Neural progenitor cell (in vitro differentiated cells): ENCODE measurements at regions not wholly inside any gene's neighbourhood (a gene's known extent, or its start where the extent isn't known, plus 50 kb on each side); places are given as distances from the start of the nearest gene placed in this dataset.
"Not testable (repeated sequence)": the region's sequence is repeated elsewhere in the genome, so short reads cannot be mapped to it uniquely, and the experiment has no call there.

Experiments
- DNase-seq: peaks from one replicate; pipeline ENCODE4 v3.0.0-alpha.2; 2016; ENCODE audit warnings: low spot score
- H2AFZ ChIP-seq: fragments of 200-600 bp; sonication (generic); replicated peaks from 2 replicates; pipeline ENCODE4 v1.6.1; 2016; ENCODE audit warnings: antibody characterized with exemption
- H3F3A ChIP-seq: fragments of 200-600 bp; sonication (generic); 2 replicates; pipeline ENCODE4 v1.6.1; 2016; ENCODE audit warnings: antibody characterized with exemption, low read depth
- H3K27ac ChIP-seq: fragments of 200-600 bp; sonication (generic); 2 replicates; pipeline ENCODE4 v1.5.1; 2016; ENCODE audit warnings: mild to moderate bottlenecking
- H3K27me3 ChIP-seq: fragments of 200-600 bp; sonication (generic); 2 replicates; pipeline ENCODE4 v1.6.1; 2016; ENCODE audit warnings: mild to moderate bottlenecking, moderate library complexity
- H3K36me3 ChIP-seq: fragments of 200-600 bp; sonication (generic); 2 replicates; pipeline ENCODE4 v1.5.1; 2016
- H3K4me1 ChIP-seq: fragments of 200-600 bp; sonication (generic); 2 replicates; pipeline ENCODE4 v1.6.1; 2016; ENCODE audit warnings: mixed run types
- H3K4me2 ChIP-seq: fragments of 200-600 bp; sonication (generic); 2 replicates; pipeline ENCODE4 v1.6.1; 2016
- H3K4me3 ChIP-seq: fragments of 200-600 bp; sonication (generic); 2 replicates; pipeline ENCODE4 v1.5.1; 2016
- H3K79me2 ChIP-seq: fragments of 200-600 bp; sonication (generic); 2 replicates; pipeline ENCODE4 v1.6.1; 2016; ENCODE audit warnings: low read depth
- H3K9ac ChIP-seq: fragments of 200-600 bp; sonication (generic); 2 replicates; pipeline ENCODE4 v1.6.1; 2016
- H3K9me3 ChIP-seq: fragments of 200-600 bp; sonication (generic); 2 replicates; pipeline ENCODE4 v1.5.1; 2016; ENCODE audit warnings: low read depth
- H4K20me1 ChIP-seq: fragments of 200-600 bp; sonication (generic); 2 replicates; pipeline ENCODE4 v1.6.1; 2016; ENCODE audit warnings: low read depth
- H3K27ac Mint-ChIP-seq: 3 replicates; pipeline ENCODE4 v1.8.0; 2021; ENCODE audit warnings: mixed read lengths
- H3K27me3 Mint-ChIP-seq: 2 replicates; pipeline ENCODE4 v1.8.0; 2022; ENCODE audit warnings: low read depth, mild to moderate bottlenecking, inconsistent platforms, moderate library complexity, mixed read lengths; ENCODE audit not compliant: insufficient read depth
- H3K36me3 Mint-ChIP-seq: 3 replicates; pipeline ENCODE4 v1.8.0; 2021; ENCODE audit warnings: mixed read lengths
- H3K4me1 Mint-ChIP-seq: 3 replicates; pipeline ENCODE4 v1.8.0; 2021; ENCODE audit warnings: mixed read lengths
- H3K4me3 Mint-ChIP-seq: 3 replicates; pipeline ENCODE4 v1.8.0; 2021; ENCODE audit warnings: mild to moderate bottlenecking, moderate library complexity, mixed read lengths
- H3K9me3 Mint-ChIP-seq: 3 replicates; pipeline ENCODE4 v1.8.0; 2020; ENCODE audit warnings: mixed read lengths

DNA sequence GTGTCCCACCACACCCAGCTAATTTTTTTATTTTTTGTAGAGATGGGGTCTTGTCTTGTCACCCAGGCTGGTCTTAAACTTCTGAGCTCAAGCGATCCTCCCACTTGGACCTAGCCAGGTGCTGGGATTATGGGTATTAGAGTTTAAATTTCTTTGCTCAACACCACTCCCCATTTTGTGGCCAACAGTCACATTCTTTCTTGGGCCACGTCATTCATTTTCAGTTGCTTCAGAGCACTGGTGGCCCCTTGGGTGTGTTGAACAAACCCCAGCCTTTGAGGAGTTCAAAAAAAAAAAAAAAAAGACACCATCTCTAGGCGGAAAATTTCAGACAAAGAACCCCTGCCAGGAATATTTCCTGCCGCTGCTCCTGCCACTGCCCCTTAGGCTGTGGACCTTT lies 77.0 kb downstream of the SPDYE17 start:
- not testable (repeated sequence) for H3K9me3 Mint-ChIP-seq, H2AFZ ChIP-seq

DNA sequence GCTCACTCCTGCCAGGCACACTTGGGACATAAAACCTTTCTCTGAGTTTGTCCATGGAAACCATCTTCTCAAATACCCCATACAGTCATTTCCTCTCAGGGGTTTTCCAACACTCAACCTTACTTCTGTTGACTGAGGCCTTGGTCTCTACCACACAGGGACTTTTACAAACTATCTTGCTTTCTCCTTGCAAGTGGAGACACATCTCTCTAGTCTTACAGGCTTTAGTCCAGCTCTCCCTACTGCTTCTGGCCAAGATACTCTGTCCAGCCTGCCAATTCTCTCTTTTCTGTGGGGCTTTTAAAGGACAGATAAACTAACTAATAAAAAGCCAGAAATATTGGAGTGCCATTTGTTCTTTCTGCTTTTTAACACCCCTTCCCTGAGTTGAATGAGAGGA lies 87.6 kb downstream of the SPDYE17 start:
- H3K27ac ChIP-seq, H2AFZ ChIP-seq, H3K36me3 ChIP-seq, H3K4me1 ChIP-seq, H3K4me2 ChIP-seq, H3K4me3 Mint-ChIP-seq, H3F3A ChIP-seq, H3K27me3 Mint-ChIP-seq, H3K9me3 ChIP-seq, H3K36me3 Mint-ChIP-seq, H3K4me1 Mint-ChIP-seq, H3K9ac ChIP-seq, H3K9me3 Mint-ChIP-seq, H3K27me3 ChIP-seq, H3K79me2 ChIP-seq, DNase-seq, H4K20me1 ChIP-seq, H3K4me3 ChIP-seq, H3K27ac Mint-ChIP-seq: not testable (repeated sequence)

More for the DNA sequence above, 77.0 kb downstream of the SPDYE17 start:
- H3K4me1 ChIP-seq, H3F3A ChIP-seq, DNase-seq, H4K20me1 ChIP-seq, H3K4me2 ChIP-seq, H3K79me2 ChIP-seq, H3K36me3 Mint-ChIP-seq, H3K36me3 ChIP-seq, H3K27ac Mint-ChIP-seq, H3K9ac ChIP-seq, H3K27me3 Mint-ChIP-seq, H3K4me3 ChIP-seq, H3K27ac ChIP-seq, H3K27me3 ChIP-seq, H3K9me3 ChIP-seq, H3K4me3 Mint-ChIP-seq, H3K4me1 Mint-ChIP-seq: not testable (repeated sequence)

- not testable (repeated sequence) for H3K36me3 ChIP-seq, H3F3A ChIP-seq, H3K9ac ChIP-seq, H3K27ac ChIP-seq, H4K20me1 ChIP-seq, H3K4me3 Mint-ChIP-seq, H3K9me3 Mint-ChIP-seq, H3K36me3 Mint-ChIP-seq, H3K4me1 ChIP-seq, DNase-seq, H3K27me3 Mint-ChIP-seq, H3K4me2 ChIP-seq, H3K4me1 Mint-ChIP-seq, H3K9me3 ChIP-seq, H3K4me3 ChIP-seq, H2AFZ ChIP-seq, H3K79me2 ChIP-seq, H3K27me3 ChIP-seq, H3K27ac Mint-ChIP-seq
Measured at GRCh38 chr7:76941809-76942765, 90.1 kb downstream of the SPDYE17 start.

DNA sequence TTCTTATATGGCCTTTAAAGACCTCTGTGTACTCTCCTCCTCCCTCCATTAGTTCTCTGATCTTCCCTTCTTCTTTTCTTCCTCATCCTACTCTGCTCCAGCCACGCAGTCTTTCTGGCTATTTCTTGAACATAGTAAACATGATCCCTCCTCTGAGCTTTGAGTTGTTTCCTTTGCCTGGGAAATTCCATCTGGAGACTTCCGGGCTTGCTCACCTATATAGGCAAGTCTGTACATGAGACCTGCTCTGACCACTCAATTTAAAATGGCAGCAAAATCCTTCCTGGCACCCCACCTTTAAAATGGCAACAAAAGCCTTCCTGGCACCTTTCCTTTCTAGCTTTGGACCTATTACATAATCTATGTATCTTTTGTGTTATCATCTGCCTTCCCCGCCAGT lies 94.4 kb downstream of the SPDYE17 start:
- not testable (repeated sequence) for H3K4me2 ChIP-seq, H3K4me3 Mint-ChIP-seq, H3F3A ChIP-seq, H3K27me3 ChIP-seq, H3K9me3 Mint-ChIP-seq, H3K9ac ChIP-seq, H3K27ac ChIP-seq, H3K27ac Mint-ChIP-seq, DNase-seq, H3K4me1 ChIP-seq, H3K4me1 Mint-ChIP-seq, H4K20me1 ChIP-seq, H3K27me3 Mint-ChIP-seq, H3K4me3 ChIP-seq, H3K36me3 ChIP-seq, H3K9me3 ChIP-seq, H3K79me2 ChIP-seq, H2AFZ ChIP-seq, H3K36me3 Mint-ChIP-seq

DNA sequence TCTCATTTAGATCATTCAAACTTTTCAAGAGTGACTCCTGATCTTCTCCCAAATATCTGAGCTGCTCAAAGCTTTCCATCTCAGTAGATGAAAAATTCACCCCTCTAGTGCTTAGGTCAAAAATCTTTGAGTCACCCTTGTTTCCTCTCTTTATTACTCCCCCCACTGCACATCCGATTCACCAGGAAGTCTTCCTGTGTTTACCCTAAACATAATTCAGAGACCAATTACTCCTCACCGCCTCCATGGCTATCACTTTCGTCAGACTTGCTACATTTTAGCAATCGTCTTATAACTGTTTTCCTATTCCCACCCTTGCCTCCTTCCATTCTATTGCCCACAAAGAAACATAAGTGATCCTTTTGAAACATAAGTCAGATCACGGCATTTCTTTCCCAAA lies 94.8 kb downstream of the SPDYE17 start:
- not testable (repeated sequence) for H3K9me3 ChIP-seq, H3K4me1 ChIP-seq, H3K4me1 Mint-ChIP-seq, H3K27ac ChIP-seq, H3K4me3 ChIP-seq, H3F3A ChIP-seq, H3K27ac Mint-ChIP-seq, H3K4me3 Mint-ChIP-seq, H3K36me3 ChIP-seq, H3K9ac ChIP-seq, H3K4me2 ChIP-seq, H3K36me3 Mint-ChIP-seq, H2AFZ ChIP-seq, H3K27me3 Mint-ChIP-seq, H3K79me2 ChIP-seq, DNase-seq, H3K9me3 Mint-ChIP-seq, H3K27me3 ChIP-seq, H4K20me1 ChIP-seq

DNA sequence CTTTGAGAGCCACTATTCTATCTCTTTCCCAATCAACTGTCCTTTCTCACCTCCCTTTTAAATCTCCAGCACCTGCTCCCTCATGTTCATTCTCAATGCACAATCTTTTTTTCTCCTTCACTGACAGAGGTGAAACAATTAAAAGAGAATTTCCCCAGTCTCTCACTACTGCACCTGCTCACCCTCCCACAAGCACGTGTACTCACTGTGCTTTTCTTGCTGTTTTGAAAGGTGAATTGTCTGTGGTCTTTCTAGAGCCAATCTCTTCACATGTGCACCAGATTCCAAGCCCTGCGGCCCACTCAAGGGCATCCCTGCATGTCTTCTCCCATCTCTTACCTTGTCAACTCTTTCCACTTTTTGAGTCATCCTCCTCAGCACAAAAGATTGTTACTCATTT lies 95.8 kb downstream of the SPDYE17 start:
- not testable (repeated sequence) for H3K4me1 Mint-ChIP-seq, H3K4me1 ChIP-seq, H3K9me3 Mint-ChIP-seq, H3K79me2 ChIP-seq, H3K27ac Mint-ChIP-seq, H3K27ac ChIP-seq, H4K20me1 ChIP-seq, H3F3A ChIP-seq, H3K9ac ChIP-seq, H3K27me3 ChIP-seq, H3K27me3 Mint-ChIP-seq, H3K4me3 Mint-ChIP-seq, H3K36me3 Mint-ChIP-seq, H3K9me3 ChIP-seq, DNase-seq, H3K36me3 ChIP-seq, H3K4me3 ChIP-seq, H3K4me2 ChIP-seq, H2AFZ ChIP-seq

DNA sequence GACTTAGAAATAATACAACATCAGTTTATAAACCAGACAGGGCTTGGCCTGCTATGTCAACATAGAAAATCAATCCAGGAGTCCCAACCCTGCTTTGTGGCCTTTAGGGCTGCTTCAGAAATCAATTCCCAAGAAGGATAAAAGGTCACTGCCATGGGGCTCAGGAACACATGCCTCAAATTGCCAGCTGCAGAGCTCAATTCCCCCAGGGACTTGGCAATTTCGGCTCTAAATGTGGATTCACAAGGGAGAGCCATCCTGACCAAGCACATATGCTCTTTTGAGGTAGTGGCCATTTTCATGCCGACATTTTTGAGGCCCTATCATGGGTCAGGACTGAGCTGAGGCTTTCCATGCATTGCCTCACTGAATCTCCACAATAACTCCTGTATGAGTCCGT lies 97.5 kb downstream of the SPDYE17 start:
- H3K36me3 Mint-ChIP-seq, H3K4me3 ChIP-seq, H3K27ac ChIP-seq, H3K4me1 Mint-ChIP-seq, H3K27ac Mint-ChIP-seq, H3K27me3 Mint-ChIP-seq, H2AFZ ChIP-seq, H3K9ac ChIP-seq, DNase-seq, H4K20me1 ChIP-seq, H3K9me3 ChIP-seq, H3F3A ChIP-seq, H3K4me1 ChIP-seq, H3K4me2 ChIP-seq, H3K9me3 Mint-ChIP-seq, H3K36me3 ChIP-seq, H3K27me3 ChIP-seq, H3K4me3 Mint-ChIP-seq, H3K79me2 ChIP-seq: not testable (repeated sequence)

DNA sequence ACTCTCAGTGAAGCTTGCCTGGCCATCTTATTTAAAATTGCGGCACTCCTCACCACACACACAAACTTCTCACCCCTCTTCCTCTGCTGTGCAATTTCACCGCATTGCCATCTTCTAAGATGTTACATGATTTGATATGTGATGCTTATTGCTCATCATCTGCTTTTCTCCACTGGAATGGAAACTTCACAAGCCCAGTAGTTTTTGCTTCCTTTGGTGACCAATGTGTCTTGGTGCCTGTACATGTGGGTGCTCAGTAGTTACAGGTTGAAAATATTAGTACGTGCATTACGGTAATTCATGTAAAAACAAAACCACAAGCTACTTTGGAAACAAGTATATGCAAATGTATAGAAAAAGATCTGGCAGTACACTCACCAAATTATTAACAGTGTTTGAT lies 99.2 kb downstream of the SPDYE17 start:
- H3K27ac ChIP-seq, H3K4me3 Mint-ChIP-seq, DNase-seq, H3K36me3 ChIP-seq, H2AFZ ChIP-seq, H3K4me1 Mint-ChIP-seq, H3K9ac ChIP-seq, H3K27ac Mint-ChIP-seq, H3K36me3 Mint-ChIP-seq, H3K9me3 ChIP-seq, H3K27me3 ChIP-seq, H3K27me3 Mint-ChIP-seq, H3F3A ChIP-seq, H3K79me2 ChIP-seq, H3K4me2 ChIP-seq, H4K20me1 ChIP-seq, H3K9me3 Mint-ChIP-seq, H3K4me1 ChIP-seq, H3K4me3 ChIP-seq: not testable (repeated sequence)
